Spleen (tissue), 7 donors: ENCODE measurements at regions not wholly inside any gene's neighbourhood (a gene's known extent, or its start where the extent isn't known, plus 50 kb on each side); places are given as distances from the start of the nearest gene placed in this dataset.

Experiments used
- POLR2A ChIP-seq, 3 donors: fragments of 450-650 bp; IDR thresholded peaks; one replicate each; pipeline ENCODE4 v1.5.1; 2017; ENCODE audit warnings: antibody characterized with exemption in 3 of 3, mild to moderate bottlenecking in 1 of 3
- TF ChIP-seq, protein P1 (sequence below), 11 experiments: fragments of 200-600 bp in 7 of 11; fragments of 450-650 bp in 4 of 11; sonication (generic) in 4 of 11; IDR thresholded peaks in 8 of 11; conservative IDR thresholded peaks in 3 of 11; 1 replicate in 7 of 11; 2 replicates in 4 of 11; pipeline versions ENCODE4 v1.4.0 to v1.8.0; 2016 to 2021; ENCODE audit warnings: antibody characterized with exemption in 11 of 11, inconsistent platforms in 4 of 11, mild to moderate bottlenecking in 1 of 11
- donor health status: DM: no; HTN: no; CAD: no; lungs with moderate emphysema.
- donor health status: DM: no; HTN: no; CAD: no.
- donor health status: DM: no; HTN: no; CAD: no.

DNA sequence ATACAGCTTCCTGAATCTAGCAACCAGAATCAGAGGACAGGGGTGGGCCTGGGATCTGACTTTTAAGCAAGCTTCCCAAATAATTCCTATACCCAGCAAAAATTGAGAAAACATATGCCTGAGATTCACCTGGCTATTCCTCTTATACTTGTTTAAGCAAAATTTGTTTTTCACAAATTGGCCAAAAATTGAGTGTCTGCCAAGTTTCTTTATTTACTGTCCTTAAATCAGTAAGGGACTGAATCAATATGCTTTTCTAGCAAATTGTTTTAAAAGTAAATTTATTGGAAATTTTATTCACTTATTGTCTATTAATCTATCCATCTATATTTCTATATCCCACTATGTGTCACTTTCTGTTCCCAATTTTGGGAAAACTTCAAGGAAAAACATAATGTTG lies 337.0 kb upstream of the ZNF804A start:
- TF ChIP-seq, protein P1, sequence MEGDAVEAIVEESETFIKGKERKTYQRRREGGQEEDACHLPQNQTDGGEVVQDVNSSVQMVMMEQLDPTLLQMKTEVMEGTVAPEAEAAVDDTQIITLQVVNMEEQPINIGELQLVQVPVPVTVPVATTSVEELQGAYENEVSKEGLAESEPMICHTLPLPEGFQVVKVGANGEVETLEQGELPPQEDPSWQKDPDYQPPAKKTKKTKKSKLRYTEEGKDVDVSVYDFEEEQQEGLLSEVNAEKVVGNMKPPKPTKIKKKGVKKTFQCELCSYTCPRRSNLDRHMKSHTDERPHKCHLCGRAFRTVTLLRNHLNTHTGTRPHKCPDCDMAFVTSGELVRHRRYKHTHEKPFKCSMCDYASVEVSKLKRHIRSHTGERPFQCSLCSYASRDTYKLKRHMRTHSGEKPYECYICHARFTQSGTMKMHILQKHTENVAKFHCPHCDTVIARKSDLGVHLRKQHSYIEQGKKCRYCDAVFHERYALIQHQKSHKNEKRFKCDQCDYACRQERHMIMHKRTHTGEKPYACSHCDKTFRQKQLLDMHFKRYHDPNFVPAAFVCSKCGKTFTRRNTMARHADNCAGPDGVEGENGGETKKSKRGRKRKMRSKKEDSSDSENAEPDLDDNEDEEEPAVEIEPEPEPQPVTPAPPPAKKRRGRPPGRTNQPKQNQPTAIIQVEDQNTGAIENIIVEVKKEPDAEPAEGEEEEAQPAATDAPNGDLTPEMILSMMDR (IDR thresholded peaks at IDR 0.05 in 8 of 11, conservative IDR thresholded peaks at IDR 0.05 in 3 of 11) = no peak
- no peak for TF ChIP-seq POLR2A (IDR thresholded peaks at IDR 0.05)
